Panc1 (cell line): ENCODE measurements at regions not wholly inside any gene's neighbourhood (a gene's known extent, or its start where the extent isn't known, plus 50 kb on each side); places are given as distances from the start of the nearest gene placed in this dataset.

ENCODE experiments used
- ATAC-seq: fragments of 200-7000 bp; cut with Tn5 transposase; 2 replicates; pipeline ENCODE4 v1.9.1; 2020; ENCODE audit warnings: mild to moderate bottlenecking, moderate library complexity
- BruUV-seq: library from RNA; stranded (reverse); fragments of 400-500 nt; replicated peaks from 2 replicates; lab custom pipeline; 2021; lab: Mats Ljungman, UMichigan
- CTCF ChIA-PET: fragments of 300-600 bp; sonication (Branson Sonifier 250); formaldehyde crosslinking; loops from one replicate; lab custom pipeline; 2022; ENCODE audit warnings: antibody characterized with exemption; lab: Charles Lee
- POLR2A ChIA-PET: fragments of 300-600 bp; sonication (Branson Sonifier 250); formaldehyde crosslinking; loops from one replicate; lab custom pipeline; 2022; ENCODE audit warnings: antibody characterized with exemption; lab: Charles Lee
- DNase-seq: peaks from one replicate; pipeline ENCODE4 v3.0.0-alpha.2; 2010; ENCODE audit warnings: low read depth, low spot score
- H3K27ac ChIP-seq: 2 replicates; pipeline ENCODE4 v1.5.1; 2011; ENCODE audit warnings: mild to moderate bottlenecking, low read length, inconsistent platforms
- H3K27me3 ChIP-seq: fragments of 200-500 bp; sonication (Bioruptor generic); 2 replicates; pipeline ENCODE4 v1.6.0; 2014; ENCODE audit warnings: low read length, inconsistent platforms; ENCODE audit not compliant: control insufficient read depth, insufficient read depth
- H3K36me3 ChIP-seq: fragments of 200-500 bp; sonication (Bioruptor generic); 2 replicates; pipeline ENCODE4 v1.5.1; 2014; ENCODE audit warnings: inconsistent platforms, mild to moderate bottlenecking, low read length, moderate library complexity; ENCODE audit not compliant: control insufficient read depth, insufficient read depth
- H3K4me1 ChIP-seq: 2 replicates; pipeline ENCODE4 v1.5.1; 2011; ENCODE audit warnings: inconsistent platforms, mild to moderate bottlenecking, low read length, moderate library complexity; ENCODE audit not compliant: control insufficient read depth, insufficient read depth
- H3K4me3 ChIP-seq, 2 experiments: 2 replicates each; pipeline ENCODE4 v1.5.1; 2011 to 2012; ENCODE audit warnings: low read depth in 2 of 2, low read length in 2 of 2, mild to moderate bottlenecking in 2 of 2, inconsistent platforms in 1 of 2, moderate library complexity in 1 of 2
- H3K9me3 ChIP-seq: fragments of 200-500 bp; sonication (Bioruptor generic); 2 replicates; pipeline ENCODE4 v1.5.1; 2014; ENCODE audit warnings: low read depth, mild to moderate bottlenecking, inconsistent platforms, low read length, moderate library complexity; ENCODE audit not compliant: control insufficient read depth, insufficient read depth
- CTCF ChIP-seq: fragments of 450-650 bp; IDR thresholded peaks from 2 replicates; pipeline ENCODE4 v1.5.1; 2017; ENCODE audit warnings: mild to moderate bottlenecking
- POLR2AphosphoS5 ChIP-seq: IDR thresholded peaks from 2 replicates; pipeline ENCODE4 v1.6.1; 2012; ENCODE audit warnings: mild to moderate bottlenecking, low read depth, low read length, moderate library complexity
- REST ChIP-seq, 2 experiments: IDR thresholded peaks; 2 replicates each; pipeline ENCODE4 v1.6.1; 2011 to 2012; ENCODE audit warnings: low read depth in 2 of 2, control low read depth in 1 of 2, low read length in 1 of 2, mild to moderate bottlenecking in 1 of 2, moderate library complexity in 1 of 2; ENCODE audit not compliant: insufficient read depth in 1 of 2
- SIN3A ChIP-seq: IDR thresholded peaks from 2 replicates; pipeline ENCODE4 v1.6.1; 2012; ENCODE audit warnings: low read depth, mild to moderate bottlenecking, low read length, moderate library complexity, borderline replicate concordance; ENCODE audit not compliant: insufficient read depth
- TCF7L2 ChIP-seq: IDR thresholded peaks from 2 replicates; pipeline ENCODE4 v1.6.1; 2011; ENCODE audit warnings: mild to moderate bottlenecking, low read depth, low read length, inconsistent platforms
- in situ Hi-C: cut with HindIII; loops from 2 replicates; pipeline ENCODE4 v1.10.0; 2016; ENCODE audit warnings: low sequenced_read_pairs, low pct_unique_long_range_greater_than_20kb
- intact Hi-C: fragments of 100-400 bp; cut with micrococcal nuclease; formaldehyde crosslinking; loops from one replicate; pipeline ENCODE4 v1.10.0; 2022; ENCODE audit not compliant: unreplicated experiment

GRCh38 chr10:128369101-128369650 lies 243.0 kb upstream of the MKI67 start:
- H3K4me3 ChIP-seq: no peak overlapping the region
- intact Hi-C loops: no loop called here

GRCh38 chr10:128373071-128373749 lies 247.0 kb upstream of the MKI67 start:
- no peak for TF ChIP-seq CTCF
- no peak for TF ChIP-seq SIN3A
- TF ChIP-seq POLR2AphosphoS5: no peak
- DNase-seq: no peak
- H3K9me3 ChIP-seq: no peaks in the 10 kb centered on the region
- CTCF ChIA-PET: no interaction called here
- no peak overlapping the region for H3K4me3 ChIP-seq
- H3K27ac ChIP-seq: no peak overlapping the region
- in situ Hi-C loops (no loop called here), intact Hi-C loops (no loop called here)
- H3K36me3 ChIP-seq: no peaks in the 10 kb centered on the region
- POLR2A ChIA-PET: no interaction called here
- H3K4me1 ChIP-seq: no peaks in the 10 kb centered on the region
- H3K27me3 ChIP-seq: peaks cover 2% of the 10 kb centered on the region; the same call in 1 of the 2 replicates
- no TSS peak for BruUV-seq
- no peak for ATAC-seq

More at GRCh38 chr10:128369101-128369650, 243.0 kb upstream of the MKI67 start:
- DNase-seq: no peak
- ChIA-PET CTCF (no interaction called here), POLR2A (no interaction called here)
- Histone ChIP-seq H3K36me3 (no peaks in the 10 kb centered on the region), H3K27me3 (no peaks in the 10 kb centered on the region; the same call in 1 of the 2 replicates), H3K9me3 (no peaks in the 10 kb centered on the region), H3K4me1 (no peaks in the 10 kb centered on the region), H3K27ac (no peak overlapping the region)
- in situ Hi-C loops: no loop called here
- no peak for ATAC-seq
- TF ChIP-seq CTCF (no peak), REST (IDR thresholded peaks at IDR 0.05; ENCODE audit: insufficient read depth in 1 of 2, low read depth in 2 of 2, low read length in 1 of 2) (no peak), POLR2AphosphoS5 (no peak), TCF7L2 (no peak), SIN3A (no peak)
- no TSS peak for BruUV-seq
